ENCODE measurements at regions not wholly inside any gene's neighbourhood (a gene's known extent, or its start where the extent isn't known, plus 50 kb on each side); places are given as distances from the start of the nearest gene placed in this dataset.

- Histone ChIP-seq H3K9me3 (ENCODE audit: insufficient read depth, low read depth, low read length) (no peaks in the 10 kb centered on the region), H3K79me1 (ENCODE audit: low read length) (no peaks in the 10 kb centered on the region), H3K36me3 (ENCODE audit: control insufficient read depth in 1 of 2, insufficient read depth in 2 of 2, low read length in 2 of 2) (no peaks in the 10 kb centered on the region), H2BK120ac (ENCODE audit: insufficient read depth, low read length, poor library complexity) (no peak overlapping the region), H3K27me3 (ENCODE audit: insufficient read depth, low read length) (no peaks in the 10 kb centered on the region), H3K27ac (ENCODE audit: low read depth, low read length) (no peak overlapping the region), H2AFZ (ENCODE audit: insufficient read depth, low read length, poor library complexity) (no peak overlapping the region), H2BK12ac (ENCODE audit: low read length) (no peak overlapping the region), H4K91ac (ENCODE audit: low read depth, low read length) (no peak overlapping the region), H4K12ac (ENCODE audit: low read depth, low read length) (no peak overlapping the region), H3K9ac (ENCODE audit: low read length) (no peak overlapping the region), H3K4me2 (ENCODE audit: low read length) (no peak overlapping the region), H3K23ac (ENCODE audit: low read length) (no peak overlapping the region), H3K14ac (ENCODE audit: low read length) (no peak overlapping the region), H2AK5ac (ENCODE audit: low read length) (no peak overlapping the region), H3K79me2 (ENCODE audit: control insufficient read depth, insufficient read depth, low read length, poor library complexity) (no peaks in the 10 kb centered on the region), H4K8ac (ENCODE audit: low read depth, low read length) (no peak overlapping the region), H3K4ac (ENCODE audit: low read depth, low read length) (no peak overlapping the region), H3K18ac (ENCODE audit: low read length) (no peak overlapping the region), H2BK5ac (ENCODE audit: low read depth, low read length, poor library complexity) (no peak overlapping the region), H3K4me1 (ENCODE audit: control insufficient read depth in 1 of 2, insufficient read depth in 2 of 2, low read length in 2 of 2) (peaks cover 0 to 3% of the 10 kb centered on the region in 2 experiments), H3K4me3 (ENCODE audit: low read depth, low read length) (no peak overlapping the region)
- no CpG with 5 or more reads among the region's 6 CpGs for whole genome bisulfite sequencing (ENCODE audit: extremely low coverage, insufficient coverage, insufficient read length)
- no peak for DNase-seq
Observed at GRCh38 chr2:111633643-111634042, 250.3 kb downstream of the ANAPC1 start.

GRCh38 chr2:111634050-111634794 is 249.8 kb downstream of the ANAPC1 start:
- Histone ChIP-seq H2BK120ac (ENCODE audit: insufficient read depth, low read length, poor library complexity) (no peak overlapping the region), H3K18ac (ENCODE audit: low read length) (no peak overlapping the region), H3K4ac (ENCODE audit: low read depth, low read length) (no peak overlapping the region), H3K14ac (ENCODE audit: low read length) (no peak overlapping the region), H3K36me3 (ENCODE audit: control insufficient read depth in 1 of 2, insufficient read depth in 2 of 2, low read length in 2 of 2) (no peaks in the 10 kb centered on the region), H3K9ac (ENCODE audit: low read length) (no peak overlapping the region), H3K23ac (ENCODE audit: low read length) (no peak overlapping the region), H3K79me2 (ENCODE audit: control insufficient read depth, insufficient read depth, low read length, poor library complexity) (no peaks in the 10 kb centered on the region), H2AK5ac (ENCODE audit: low read length) (no peak overlapping the region), H3K27ac (ENCODE audit: low read depth, low read length) (no peak overlapping the region), H2BK12ac (ENCODE audit: low read length) (no peak overlapping the region), H2AFZ (ENCODE audit: insufficient read depth, low read length, poor library complexity) (no peak overlapping the region), H3K4me1 (ENCODE audit: control insufficient read depth in 1 of 2, insufficient read depth in 2 of 2, low read length in 2 of 2) (peaks cover 0 to 3% of the 10 kb centered on the region in 2 experiments), H3K4me3 (ENCODE audit: low read depth, low read length) (no peak overlapping the region), H3K9me3 (ENCODE audit: insufficient read depth, low read depth, low read length) (no peaks in the 10 kb centered on the region), H4K8ac (ENCODE audit: low read depth, low read length) (no peak overlapping the region), H3K4me2 (ENCODE audit: low read length) (no peak overlapping the region), H3K27me3 (ENCODE audit: insufficient read depth, low read length) (no peaks in the 10 kb centered on the region), H3K79me1 (ENCODE audit: low read length) (no peaks in the 10 kb centered on the region), H2BK5ac (ENCODE audit: low read depth, low read length, poor library complexity) (no peak overlapping the region), H4K12ac (ENCODE audit: low read depth, low read length) (no peak overlapping the region), H4K91ac (ENCODE audit: low read depth, low read length) (no peak overlapping the region)
- WGBS (ENCODE audit: extremely low coverage, insufficient coverage, insufficient read length) = no CpG with 5 or more reads among the region's 2 CpGs
- DNase-seq = peak; percentile 86 to 91

- no peak overlapping the region for H3K4ac ChIP-seq (ENCODE audit: low read depth, low read length)
Observed at GRCh38 chr2:111634995-111635538, 248.9 kb downstream of the ANAPC1 start.

GRCh38 chr2:111636905-111637304 is 247.1 kb downstream of the ANAPC1 start:
- no peak overlapping the region for H3K4ac ChIP-seq (ENCODE audit: low read depth, low read length)
- DNase-seq = no peak
- no peak overlapping the region for H2BK120ac ChIP-seq (ENCODE audit: insufficient read depth, low read length, poor library complexity)
- no peak overlapping the region for H3K18ac ChIP-seq (ENCODE audit: low read length)
- H4K12ac ChIP-seq (ENCODE audit: low read depth, low read length) = no peak overlapping the region
- H3K23ac ChIP-seq (ENCODE audit: low read length) = no peak overlapping the region
- H3K4me3 ChIP-seq (ENCODE audit: low read depth, low read length) = no peak overlapping the region
- no peaks in the 10 kb centered on the region for H3K9me3 ChIP-seq (ENCODE audit: insufficient read depth, low read depth, low read length)
- H2AFZ ChIP-seq (ENCODE audit: insufficient read depth, low read length, poor library complexity) = no peak overlapping the region
- H4K91ac ChIP-seq (ENCODE audit: low read depth, low read length) = no peak overlapping the region
- H3K4me1 ChIP-seq (ENCODE audit: control insufficient read depth in 1 of 2, insufficient read depth in 2 of 2, low read length in 2 of 2) = peaks cover 3% of the 10 kb centered on the region in 2 experiments
- WGBS (ENCODE audit: extremely low coverage, insufficient coverage, insufficient read length) = no CpG with 5 or more reads among the region's 5 CpGs
- H3K4me2 ChIP-seq (ENCODE audit: low read length) = no peak overlapping the region
- no peak overlapping the region for H4K8ac ChIP-seq (ENCODE audit: low read depth, low read length)
- H2AK5ac ChIP-seq (ENCODE audit: low read length) = no peak overlapping the region
- H3K14ac ChIP-seq (ENCODE audit: low read length) = no peak overlapping the region
- no peak overlapping the region for H3K9ac ChIP-seq (ENCODE audit: low read length)
- no peak overlapping the region for H2BK12ac ChIP-seq (ENCODE audit: low read length)
- H3K36me3 ChIP-seq (ENCODE audit: control insufficient read depth in 1 of 2, insufficient read depth in 2 of 2, low read length in 2 of 2) = no peaks in the 10 kb centered on the region
- no peaks in the 10 kb centered on the region for H3K79me1 ChIP-seq (ENCODE audit: low read length)
- no peak overlapping the region for H3K27ac ChIP-seq (ENCODE audit: low read depth, low read length)
- no peak overlapping the region for H2BK5ac ChIP-seq (ENCODE audit: low read depth, low read length, poor library complexity)
- H3K27me3 ChIP-seq (ENCODE audit: insufficient read depth, low read length) = no peaks in the 10 kb centered on the region
- H3K79me2 ChIP-seq (ENCODE audit: control insufficient read depth, insufficient read depth, low read length, poor library complexity) = no peaks in the 10 kb centered on the region

More at GRCh38 chr2:111634995-111635538, 248.9 kb downstream of the ANAPC1 start:
- Histone ChIP-seq H3K79me1 (ENCODE audit: low read length) (no peaks in the 10 kb centered on the region), H3K9me3 (ENCODE audit: insufficient read depth, low read depth, low read length) (no peaks in the 10 kb centered on the region), H4K91ac (ENCODE audit: low read depth, low read length) (no peak overlapping the region), H3K27me3 (ENCODE audit: insufficient read depth, low read length) (no peaks in the 10 kb centered on the region), H3K27ac (ENCODE audit: low read depth, low read length) (no peak overlapping the region), H2BK5ac (ENCODE audit: low read depth, low read length, poor library complexity) (no peak overlapping the region), H3K4me2 (ENCODE audit: low read length) (no peak overlapping the region), H3K9ac (ENCODE audit: low read length) (no peak overlapping the region), H3K18ac (ENCODE audit: low read length) (no peak overlapping the region), H2AK5ac (ENCODE audit: low read length) (no peak overlapping the region), H2BK12ac (ENCODE audit: low read length) (no peak overlapping the region), H3K14ac (ENCODE audit: low read length) (no peak overlapping the region), H2AFZ (ENCODE audit: insufficient read depth, low read length, poor library complexity) (no peak overlapping the region), H2BK120ac (ENCODE audit: insufficient read depth, low read length, poor library complexity) (no peak overlapping the region), H4K8ac (ENCODE audit: low read depth, low read length) (no peak overlapping the region), H3K4me1 (ENCODE audit: control insufficient read depth in 1 of 2, insufficient read depth in 2 of 2, low read length in 2 of 2) (peaks cover 0 to 3% of the 10 kb centered on the region in 2 experiments), H3K23ac (ENCODE audit: low read length) (no peak overlapping the region), H4K12ac (ENCODE audit: low read depth, low read length) (no peak overlapping the region), H3K79me2 (ENCODE audit: control insufficient read depth, insufficient read depth, low read length, poor library complexity) (no peaks in the 10 kb centered on the region), H3K4me3 (ENCODE audit: low read depth, low read length) (no peak overlapping the region), H3K36me3 (ENCODE audit: control insufficient read depth in 1 of 2, insufficient read depth in 2 of 2, low read length in 2 of 2) (no peaks in the 10 kb centered on the region)
- WGBS (ENCODE audit: extremely low coverage, insufficient coverage, insufficient read length) = no CpG with 5 or more reads among the region's 4 CpGs
- no peak for DNase-seq
